Endothelial cell of umbilical vein (primary cell): ENCODE measurements at regions not wholly inside any gene's neighbourhood (a gene's known extent, or its start where the extent isn't known, plus 50 kb on each side); places are given as distances from the start of the nearest gene placed in this dataset.

Experiments
- EZH2 ChIP-seq: IDR thresholded peaks from 2 replicates; pipeline ENCODE4 v1.6.1; 2012; ENCODE audit warnings: borderline replicate concordance, low read depth, mild to moderate bottlenecking, moderate library complexity, low read length, inconsistent platforms; ENCODE audit not compliant: severe bottlenecking
- GATA2 ChIP-seq: IDR thresholded peaks from 2 replicates; pipeline ENCODE4 v1.7.0; 2011; ENCODE audit warnings: low read depth, mild to moderate bottlenecking, moderate library complexity, mixed read lengths, low read length; ENCODE audit not compliant: insufficient read length, insufficient read depth
- MYC ChIP-seq: IDR thresholded peaks from one replicate; pipeline ENCODE4 v1.6.1; 2011; ENCODE audit warnings: mild to moderate bottlenecking, low read depth, low read length
- POLR2A ChIP-seq: IDR thresholded peaks from 2 replicates; pipeline ENCODE4 v1.6.1; 2012; ENCODE audit warnings: low read depth, mild to moderate bottlenecking, control low read depth, low read length
- POLR2AphosphoS5 ChIP-seq: IDR thresholded peaks from 2 replicates; pipeline ENCODE4 v1.6.1; 2012; ENCODE audit warnings: low read depth, mild to moderate bottlenecking, control low read depth, low read length, moderate library complexity; ENCODE audit not compliant: insufficient read depth
- TF ChIP-seq, protein P1 (sequence below), 2 donors: IDR thresholded peaks; 1 replicate in 1 of 2; 2 replicates in 1 of 2; pipeline ENCODE4 v1.5.1; 2011; ENCODE audit warnings: low read length in 2 of 2, mild to moderate bottlenecking in 2 of 2, moderate library complexity in 2 of 2, control low read depth in 1 of 2, inconsistent platforms in 1 of 2, low read depth in 1 of 2; ENCODE audit not compliant: insufficient read depth in 1 of 2; ENCODE audit errors: extremely low read depth in 1 of 2
- TF ChIP-seq, protein P2 (sequence below): IDR thresholded peaks from 2 replicates; pipeline ENCODE4 v1.6.1; 2011; ENCODE audit not compliant: insufficient read depth, insufficient read length

DNA sequence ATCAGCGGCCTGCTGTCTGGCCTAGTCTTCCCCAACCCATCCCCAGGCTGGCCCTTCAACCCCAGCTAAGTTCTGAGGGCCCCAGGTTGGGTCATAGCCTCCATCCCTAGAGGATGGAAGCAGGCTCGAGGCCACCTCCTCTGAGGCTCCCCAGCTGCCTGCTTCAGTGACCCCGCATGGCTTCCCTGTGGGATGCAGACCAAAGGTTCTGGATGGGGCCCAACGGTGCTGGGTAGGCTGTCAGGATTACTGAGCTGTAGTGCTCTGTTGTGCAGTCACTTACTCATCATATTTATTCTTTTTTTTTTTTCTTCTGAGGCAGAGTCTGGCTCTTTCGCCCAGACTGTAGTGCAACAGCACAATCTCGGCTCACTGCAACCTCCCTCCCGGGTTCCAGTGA is 92.0 kb downstream of the IRF2BPL start:
- TF ChIP-seq, protein P1, sequence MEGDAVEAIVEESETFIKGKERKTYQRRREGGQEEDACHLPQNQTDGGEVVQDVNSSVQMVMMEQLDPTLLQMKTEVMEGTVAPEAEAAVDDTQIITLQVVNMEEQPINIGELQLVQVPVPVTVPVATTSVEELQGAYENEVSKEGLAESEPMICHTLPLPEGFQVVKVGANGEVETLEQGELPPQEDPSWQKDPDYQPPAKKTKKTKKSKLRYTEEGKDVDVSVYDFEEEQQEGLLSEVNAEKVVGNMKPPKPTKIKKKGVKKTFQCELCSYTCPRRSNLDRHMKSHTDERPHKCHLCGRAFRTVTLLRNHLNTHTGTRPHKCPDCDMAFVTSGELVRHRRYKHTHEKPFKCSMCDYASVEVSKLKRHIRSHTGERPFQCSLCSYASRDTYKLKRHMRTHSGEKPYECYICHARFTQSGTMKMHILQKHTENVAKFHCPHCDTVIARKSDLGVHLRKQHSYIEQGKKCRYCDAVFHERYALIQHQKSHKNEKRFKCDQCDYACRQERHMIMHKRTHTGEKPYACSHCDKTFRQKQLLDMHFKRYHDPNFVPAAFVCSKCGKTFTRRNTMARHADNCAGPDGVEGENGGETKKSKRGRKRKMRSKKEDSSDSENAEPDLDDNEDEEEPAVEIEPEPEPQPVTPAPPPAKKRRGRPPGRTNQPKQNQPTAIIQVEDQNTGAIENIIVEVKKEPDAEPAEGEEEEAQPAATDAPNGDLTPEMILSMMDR (IDR thresholded peaks at IDR 0.05; ENCODE audit: extremely low read depth in 1 of 2, insufficient read depth in 1 of 2, low read depth in 1 of 2, low read length in 2 of 2): no peak
- TF ChIP-seq POLR2A (no peak), MYC (no peak), POLR2AphosphoS5 (no peak), EZH2 (no peak), GATA2 (no peak)
- TF ChIP-seq, protein P2, sequence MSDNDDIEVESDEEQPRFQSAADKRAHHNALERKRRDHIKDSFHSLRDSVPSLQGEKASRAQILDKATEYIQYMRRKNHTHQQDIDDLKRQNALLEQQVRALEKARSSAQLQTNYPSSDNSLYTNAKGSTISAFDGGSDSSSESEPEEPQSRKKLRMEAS: no peak
